ENCODE measurements at regions not wholly inside any gene's neighbourhood (a gene's known extent, or its start where the extent isn't known, plus 50 kb on each side); places are given as distances from the start of the nearest gene placed in this dataset.

DNA sequence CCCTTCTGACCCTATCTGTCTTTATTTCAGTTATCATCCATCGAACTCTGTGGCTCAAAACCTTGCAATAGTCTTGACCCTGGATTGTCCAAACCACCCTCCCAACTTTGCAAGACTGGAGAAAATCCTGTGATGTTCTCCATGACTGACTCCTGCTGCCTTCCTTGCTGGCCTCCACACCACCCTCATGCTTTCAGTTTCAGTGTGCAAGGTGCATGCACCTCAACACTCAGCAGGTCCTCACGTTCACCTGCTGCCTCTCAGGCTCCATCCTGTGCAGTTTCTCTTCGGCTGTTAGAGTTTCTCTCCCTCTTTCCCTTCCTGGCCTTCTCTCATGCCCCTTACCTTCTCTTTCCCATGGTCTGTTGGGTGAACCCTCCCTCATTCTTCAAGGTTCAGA is 59.4 kb upstream of the ASIC2 start:
- no peak for DNase-seq

DNA sequence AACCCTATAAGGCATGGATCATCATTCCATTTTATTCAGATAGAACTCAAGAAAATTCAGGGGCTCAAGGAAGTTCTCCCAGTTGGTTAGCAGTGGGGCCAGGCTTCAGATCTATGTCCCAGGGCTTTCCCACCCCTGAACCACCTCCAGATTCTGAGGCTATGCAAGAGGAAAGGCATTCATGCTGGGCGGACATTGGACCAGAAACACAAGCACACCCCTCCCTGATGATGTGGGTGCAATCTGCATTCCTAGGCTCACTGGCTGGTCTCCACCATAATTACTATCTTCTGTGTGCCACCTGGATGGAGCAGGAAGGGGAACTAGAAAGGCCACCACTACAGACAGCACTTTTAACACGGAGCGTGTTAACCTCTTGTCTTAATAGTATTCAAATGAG is 63.2 kb upstream of the ASIC2 start:
- no peak for DNase-seq

DNA sequence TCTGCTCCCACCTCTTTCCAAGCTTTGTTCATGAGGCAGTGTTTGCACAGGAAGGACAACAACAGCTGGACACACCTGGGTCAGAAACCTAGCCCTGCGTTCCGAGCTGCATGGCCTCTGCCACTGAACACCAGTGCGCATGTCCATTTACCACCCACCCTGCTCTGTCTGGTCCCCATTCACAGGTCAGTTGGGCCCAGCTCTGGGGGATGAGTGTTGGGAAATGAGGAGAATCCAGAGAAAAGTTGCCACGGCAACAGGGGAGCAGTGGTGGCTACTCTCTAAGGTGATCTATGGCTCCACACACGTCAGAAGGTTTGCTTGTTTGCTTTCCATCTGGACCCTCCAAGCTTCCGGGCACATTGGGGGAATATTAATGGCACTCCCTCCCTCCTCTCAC is 70.4 kb upstream of the ASIC2 start:
- DNase-seq, result no peak

DNA sequence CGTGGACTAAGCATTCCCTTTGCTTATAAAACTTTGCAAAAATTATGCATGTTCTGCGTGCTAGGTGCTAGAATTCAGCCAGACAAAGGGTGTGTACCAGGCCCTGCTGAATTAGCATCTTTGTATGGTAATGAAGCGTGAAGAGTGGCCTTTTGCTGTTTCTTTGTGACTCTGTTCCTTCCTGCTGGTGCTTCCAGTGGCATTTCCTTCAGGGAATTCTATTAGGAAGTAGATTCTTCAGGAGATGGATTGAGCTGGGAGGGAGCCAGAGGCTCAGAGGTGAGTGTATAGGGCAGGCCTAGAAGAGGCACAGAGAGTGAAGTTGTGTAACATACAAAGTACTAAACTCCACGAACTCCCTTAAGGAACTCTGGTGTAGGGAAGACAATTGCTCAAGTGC is 73.9 kb upstream of the ASIC2 start:
- DNase-seq, result no peak

DNA sequence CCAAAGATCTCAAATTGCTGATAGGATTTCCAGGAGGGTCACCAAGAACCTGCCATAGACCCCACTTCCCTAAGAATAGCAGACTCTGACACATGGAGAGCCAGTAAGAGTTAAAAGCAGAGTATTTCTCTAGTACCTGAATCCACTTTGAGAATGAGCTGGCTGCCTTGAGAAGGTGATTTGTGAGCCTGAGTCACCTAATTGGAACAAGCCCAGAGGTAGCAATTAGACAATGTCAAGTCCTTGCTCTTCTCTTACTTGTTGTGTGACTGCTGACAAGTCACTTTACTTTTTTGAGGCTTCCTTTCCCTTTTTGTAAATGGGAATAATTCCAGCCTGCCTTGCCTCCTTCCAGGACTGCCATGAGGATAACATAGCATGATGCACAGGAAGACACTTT is 76.1 kb upstream of the ASIC2 start:
- DNase-seq, result no peak

DNA sequence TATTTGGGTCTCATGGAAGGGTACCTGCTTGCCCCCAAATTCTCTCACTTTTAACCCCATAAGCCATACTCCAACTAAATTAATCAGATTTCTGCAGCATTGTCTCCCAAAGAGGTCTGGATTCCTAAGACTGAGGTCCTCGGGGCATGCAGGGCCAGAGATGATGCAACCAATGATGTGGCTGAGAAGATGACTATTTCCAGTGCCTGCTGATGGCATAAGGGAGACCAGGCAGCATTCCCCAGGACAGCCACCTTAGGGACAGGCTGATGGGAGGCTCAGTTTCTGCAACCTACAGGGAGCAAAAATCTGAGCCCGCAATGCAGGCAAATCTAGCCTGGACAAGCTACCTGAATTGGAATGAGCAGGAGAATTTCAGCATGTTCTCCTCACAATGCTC is 76.8 kb upstream of the ASIC2 start:
- no peak for DNase-seq

DNA sequence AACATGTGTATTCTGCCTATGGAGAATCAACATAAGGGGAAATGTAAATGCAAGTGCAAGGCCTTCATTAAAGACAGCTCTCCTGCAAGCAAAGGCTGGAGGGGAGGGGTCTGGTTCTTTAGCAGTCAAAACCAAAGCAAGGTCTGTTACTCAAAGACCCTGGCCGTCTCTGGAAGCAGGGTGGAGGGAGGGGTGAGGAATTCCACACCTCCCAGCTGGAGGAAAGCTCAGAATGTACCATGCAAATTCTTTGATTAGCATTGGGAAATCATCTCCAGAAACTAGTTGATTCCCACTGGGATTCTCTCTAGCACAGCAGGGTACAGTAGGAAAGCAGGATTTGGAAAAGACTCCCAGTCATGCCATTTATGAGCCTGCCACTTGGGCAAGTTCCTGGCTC is 77.3 kb upstream of the ASIC2 start:
- DNase-seq, result no peak

DNA sequence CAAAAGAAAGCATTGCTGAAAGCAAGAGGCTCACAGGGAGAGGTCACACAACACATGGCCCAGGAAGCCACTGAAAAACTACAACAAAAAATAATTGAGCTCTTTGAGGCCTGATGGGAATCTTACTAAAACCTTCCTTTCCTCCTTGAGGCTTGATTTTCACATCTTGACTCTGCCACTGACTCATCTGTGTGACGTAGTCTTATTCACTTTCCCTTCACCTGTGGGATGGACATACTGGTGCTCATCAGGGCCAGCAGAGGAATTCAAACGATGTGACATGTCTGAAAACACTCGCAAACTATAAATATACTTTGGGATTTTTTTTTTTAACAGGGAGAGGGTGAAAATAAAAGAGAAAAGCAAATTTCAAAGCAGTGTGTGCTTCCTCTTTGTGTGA is 78.3 kb upstream of the ASIC2 start:
- no peak for DNase-seq

- peak; percentile 24 to 51 for DNase-seq
Observed at GRCh38 chr17:33373273-33373672, 80.2 kb upstream of the ASIC2 start.

GRCh38 chr17:33375103-33375502 is 82.0 kb upstream of the ASIC2 start:
- peak in 1 of 2 donors; percentile 19 for DNase-seq

GRCh38 chr17:33375783-33376182 is 82.7 kb upstream of the ASIC2 start:
- no peak for DNase-seq

DNA sequence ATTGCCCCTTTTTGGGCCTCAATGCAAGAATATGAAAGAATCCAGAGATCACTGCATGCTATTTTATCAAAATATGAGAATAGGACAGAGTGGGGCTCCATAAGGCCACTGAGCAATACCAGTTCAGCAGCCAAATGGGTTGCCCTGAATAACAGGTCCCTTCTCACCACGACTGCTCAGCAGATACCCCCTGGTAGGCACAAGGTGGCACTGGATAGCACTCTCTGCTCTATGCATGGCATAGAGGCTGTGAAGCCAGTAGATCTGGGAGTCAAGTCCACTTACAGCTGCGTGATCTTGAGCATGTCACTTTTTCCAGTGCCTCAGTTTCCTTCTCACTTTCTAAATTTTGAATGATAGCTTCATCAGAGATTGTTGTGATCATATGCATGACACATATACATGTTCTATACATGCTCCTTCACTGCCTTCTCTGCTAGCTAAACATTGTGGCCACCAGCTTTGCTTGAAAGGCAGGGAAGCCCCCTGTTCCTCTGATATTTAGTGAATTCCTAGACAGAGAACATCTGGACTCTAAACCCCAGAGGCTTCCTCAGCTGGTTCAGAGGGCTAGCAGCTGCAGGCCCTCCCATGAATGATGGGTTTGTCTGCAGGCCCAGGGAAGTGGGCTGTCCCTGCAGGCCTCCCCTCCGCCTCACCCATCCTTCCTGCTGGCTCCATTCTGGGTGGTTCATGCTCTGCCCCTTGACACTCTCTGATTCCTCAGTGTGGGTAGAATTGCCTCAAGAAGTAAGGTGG is 84.9 kb upstream of the ASIC2 start:
- DNase-seq, result no peak

DNA sequence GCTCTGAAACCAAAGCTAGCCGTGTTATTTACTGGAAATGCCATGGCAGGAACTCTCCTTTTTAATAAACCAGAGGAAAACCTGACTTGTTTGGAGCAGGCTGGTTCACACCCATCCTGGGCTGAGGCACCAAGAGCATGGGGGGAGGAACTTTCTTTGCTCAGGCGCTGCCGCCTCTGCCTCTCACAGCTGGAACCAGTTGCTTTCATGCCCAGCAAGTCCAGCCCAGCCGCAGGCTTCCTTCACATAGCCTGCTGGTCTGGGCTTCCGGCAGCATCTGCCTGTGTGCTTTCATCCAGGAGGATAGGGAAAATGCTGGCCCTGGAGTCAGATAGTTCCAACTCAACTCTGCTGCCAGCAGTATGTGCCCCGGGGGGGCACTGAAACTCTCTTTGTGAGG is 88.1 kb upstream of the ASIC2 start:
- DNase-seq, result no peak

DNA sequence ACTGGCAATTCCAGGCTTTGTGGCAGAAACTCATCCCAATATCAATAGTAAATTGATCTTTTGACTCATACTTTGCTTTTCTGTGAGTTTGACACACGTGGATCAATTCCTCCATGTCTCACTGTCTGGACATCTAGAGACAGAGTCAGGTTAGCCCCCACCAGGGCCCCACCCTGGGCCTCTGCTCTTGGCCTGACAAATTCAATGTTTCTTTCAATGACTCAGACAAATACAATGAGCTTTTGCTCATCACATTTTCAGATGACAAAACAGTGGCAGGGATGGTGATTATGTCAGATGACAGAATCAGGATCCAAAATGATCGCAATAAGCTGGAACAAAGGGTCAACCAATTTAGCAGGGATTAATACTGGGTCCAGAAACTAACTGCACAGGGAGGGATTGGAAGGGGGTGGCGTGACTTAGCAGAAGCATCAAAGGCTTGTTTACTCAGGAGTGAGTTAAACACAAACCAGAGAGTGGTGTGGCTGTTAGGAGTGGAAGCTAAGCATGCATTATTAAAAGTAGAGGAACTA is 90.5 kb upstream of the ASIC2 start:
- no peak for DNase-seq

DNA sequence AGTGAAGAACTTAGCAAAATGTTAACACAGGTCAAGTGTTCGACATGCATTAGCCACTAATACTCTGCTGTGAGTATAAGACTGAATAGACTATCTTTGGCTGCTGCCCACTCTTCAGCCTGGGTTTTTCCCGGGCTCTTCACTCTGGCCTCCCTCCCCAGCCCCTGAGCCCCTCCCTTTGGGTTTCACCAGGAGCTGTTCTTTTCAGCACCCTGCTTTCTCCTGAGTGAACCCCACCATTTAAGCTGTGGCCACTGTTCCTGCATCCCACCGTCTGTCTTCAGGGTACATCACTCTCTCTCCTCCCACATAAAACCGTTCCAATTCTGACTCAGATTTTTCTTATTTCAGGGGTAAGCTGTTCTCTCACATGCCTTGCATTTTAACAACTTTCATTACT is 92.0 kb upstream of the ASIC2 start:
- DNase-seq, result no peak

DNA sequence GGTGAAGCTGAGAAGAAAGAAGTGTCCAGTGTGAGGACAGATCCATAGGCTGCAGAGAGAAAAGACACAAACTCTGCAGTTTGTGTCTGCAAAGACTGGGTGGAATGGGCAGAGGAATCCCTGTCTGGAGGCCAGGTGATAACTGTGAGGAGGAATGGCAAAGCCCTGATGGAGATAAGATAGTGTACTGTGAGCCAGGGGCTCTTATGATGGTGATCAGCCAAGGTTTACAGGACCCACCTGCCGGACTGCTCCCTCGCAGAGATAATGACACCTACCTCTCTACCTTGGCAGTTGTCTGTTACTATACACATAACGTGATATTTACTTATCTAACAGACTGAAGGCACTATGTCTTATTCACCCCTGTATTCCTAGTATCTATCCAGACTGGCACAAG is 92.6 kb upstream of the ASIC2 start:
- no peak for DNase-seq

- DNase-seq, result no peak
Observed at GRCh38 chr17:33387406-33387805, 94.3 kb upstream of the ASIC2 start.

DNA sequence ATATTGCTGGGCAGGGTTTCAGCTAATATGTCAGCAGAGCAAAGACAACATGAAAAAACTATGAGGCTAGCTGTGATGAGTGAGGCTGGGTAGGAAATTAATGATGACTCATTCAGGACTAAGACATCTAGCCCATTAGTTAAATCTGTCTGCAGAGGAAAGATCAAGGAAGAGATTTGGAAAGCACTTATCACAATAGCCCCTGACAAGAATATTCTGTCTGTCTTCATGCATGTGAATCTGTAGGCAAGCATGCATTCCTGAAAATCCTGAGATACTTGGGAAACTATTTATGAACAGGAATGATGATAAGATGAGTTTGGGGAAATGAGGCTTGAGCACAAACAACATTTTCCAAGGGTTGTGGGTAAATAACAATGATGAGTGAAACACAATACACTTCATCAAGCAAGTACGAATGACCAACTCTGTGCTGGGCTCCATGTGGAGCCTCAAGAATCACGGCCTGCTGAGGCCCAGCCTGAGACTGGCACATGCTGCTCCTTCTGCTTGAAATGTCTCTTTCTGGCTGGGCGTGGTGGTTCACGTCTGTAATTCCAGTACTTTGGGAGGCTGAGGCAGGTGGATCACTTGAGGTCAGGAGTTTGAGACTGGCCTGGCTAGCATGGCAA is 96.5 kb upstream of the ASIC2 start:
- no peak for DNase-seq

- no peak for DNase-seq
Observed at GRCh38 chr17:33390479-33391176, 97.5 kb upstream of the ASIC2 start.

GRCh38 chr17:33396818-33397217 is 103.7 kb upstream of the ASIC2 start:
- no peak for DNase-seq

DNA sequence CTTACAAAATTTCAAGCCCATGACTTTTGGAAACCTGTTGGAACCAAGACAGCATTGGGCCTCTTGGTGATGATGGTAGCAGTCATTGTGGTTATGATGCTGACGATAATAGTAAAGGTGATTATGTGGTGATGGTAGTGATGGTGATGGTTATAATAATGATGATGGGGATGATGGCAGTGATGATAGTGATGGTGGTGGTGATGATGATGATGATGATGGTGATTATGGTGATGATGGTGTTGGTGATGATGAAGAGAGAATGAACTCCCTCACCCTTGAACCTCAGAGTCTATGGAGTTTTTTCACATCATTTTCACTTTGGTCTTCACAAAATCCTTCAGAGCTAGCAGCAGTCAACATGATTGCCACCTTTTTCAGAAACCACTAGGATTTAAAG is 105.3 kb upstream of the ASIC2 start:
- no peak for DNase-seq

- no peak for DNase-seq
Observed at GRCh38 chr17:33401249-33401648, 108.2 kb upstream of the ASIC2 start.

GRCh38 chr17:33403194-33403593 is 110.1 kb upstream of the ASIC2 start:
- DNase-seq, result no peak
